T-helper 1 cell (primary cell): ENCODE measurements at regions not wholly inside any gene's neighbourhood (a gene's known extent, or its start where the extent isn't known, plus 50 kb on each side); places are given as distances from the start of the nearest gene placed in this dataset.

Experiments used
- DNase-seq, 5 donors: peaks; one replicate each; pipeline ENCODE4 v3.0.0-alpha.2; 2012 to 2020

DNA sequence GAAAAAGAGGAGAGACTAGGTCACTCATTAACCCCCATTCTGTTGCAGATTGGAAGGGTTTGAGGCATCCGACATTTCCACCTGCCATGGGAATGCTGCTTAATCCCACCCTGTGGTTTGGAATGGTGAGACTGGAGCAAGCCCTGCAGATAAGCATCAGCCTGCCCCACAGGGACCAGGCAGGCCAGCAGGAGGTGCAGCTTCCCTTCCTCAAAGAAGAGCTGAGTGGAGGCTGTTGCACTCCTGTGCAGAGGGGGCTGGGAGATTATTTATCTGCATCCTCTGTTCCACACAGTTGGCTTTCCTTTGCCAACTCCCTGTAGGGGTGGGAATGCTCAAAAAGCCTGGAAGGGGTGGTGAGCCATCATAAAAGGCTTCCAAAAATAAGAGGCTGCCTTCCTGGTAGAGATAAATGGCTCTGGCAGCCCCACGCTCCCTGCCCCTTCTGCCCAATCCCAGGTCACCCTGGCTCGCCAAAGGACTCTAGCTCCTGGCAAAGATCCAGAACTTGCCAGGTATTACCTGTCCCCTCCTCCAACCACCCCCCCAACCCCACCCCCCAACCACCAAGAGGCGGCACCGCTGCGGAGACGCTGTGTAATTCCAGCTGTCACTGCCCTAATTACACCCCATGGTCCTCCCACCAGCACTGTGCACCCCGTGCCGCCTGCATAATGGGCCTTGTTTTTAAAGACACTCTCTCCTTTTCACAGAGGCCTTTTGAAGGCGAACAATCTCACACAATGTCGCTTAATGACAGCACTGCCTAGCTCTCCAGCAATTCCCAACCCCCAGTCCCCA is 83.0 kb upstream of the ZC3H12A start:
- no peak for DNase-seq

DNA sequence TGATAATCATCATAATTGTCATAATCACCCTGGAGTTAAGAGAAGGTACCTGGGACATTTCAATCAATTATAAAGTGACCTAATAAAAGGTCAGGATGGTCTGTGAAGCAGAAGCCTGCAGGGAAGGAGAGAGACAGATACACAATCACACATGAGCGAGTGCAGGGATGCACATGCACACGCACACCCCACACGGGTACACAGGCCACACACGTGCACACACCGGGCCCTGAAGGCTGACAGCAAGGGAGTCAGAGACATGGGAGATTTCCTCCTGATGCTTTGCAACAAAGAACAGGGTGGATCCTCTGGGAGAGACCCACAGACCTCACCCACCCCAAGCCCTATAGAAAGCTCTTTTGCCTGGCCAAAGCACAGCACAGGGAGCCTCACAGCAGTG is 82.3 kb upstream of the ZC3H12A start:
- no peak for DNase-seq

DNA sequence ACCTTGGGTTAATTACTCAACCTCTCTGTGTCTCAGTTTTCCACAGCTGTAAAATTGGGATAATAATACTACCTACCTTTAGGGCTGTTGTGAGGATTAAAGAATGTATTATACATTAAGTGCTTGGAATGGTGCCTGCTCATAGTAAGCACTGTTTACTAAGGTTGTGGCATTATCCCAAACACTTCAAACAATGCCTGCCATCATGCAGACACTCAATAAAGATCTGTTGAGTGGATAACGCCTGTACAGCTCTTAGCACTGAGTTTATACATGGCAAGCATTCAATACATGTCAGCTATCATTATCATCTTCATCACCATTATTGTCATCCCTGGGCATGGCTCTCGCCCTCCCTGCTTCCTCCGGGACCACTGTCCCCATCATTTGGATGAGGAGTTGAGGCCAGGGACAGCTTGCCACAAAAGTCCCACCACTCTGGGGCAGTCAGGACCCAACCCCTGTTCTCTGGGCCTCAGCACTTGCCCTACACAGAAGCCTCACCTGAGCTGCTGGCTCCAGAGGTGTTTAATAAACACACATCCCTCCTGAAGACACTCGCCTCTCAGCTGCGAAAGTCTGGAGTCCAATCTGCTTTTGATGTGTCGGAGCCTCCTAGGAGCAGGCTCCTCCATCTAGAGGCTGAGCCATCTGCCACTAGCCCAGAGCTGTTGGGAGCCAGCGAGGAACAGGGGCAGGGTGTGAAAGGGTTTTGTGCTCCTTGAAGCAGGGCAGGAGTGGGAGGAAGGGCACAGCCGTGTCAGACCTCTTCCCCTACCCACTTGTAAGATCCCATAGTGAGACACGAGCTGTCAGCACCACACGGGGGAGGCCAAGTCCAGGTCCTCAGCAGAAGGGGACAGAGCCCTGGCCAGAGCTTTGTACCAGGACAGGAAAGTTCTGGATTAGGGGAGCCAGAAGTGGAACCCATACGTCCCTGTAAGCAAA is 80.9 kb upstream of the ZC3H12A start:
- no peak for DNase-seq

DNA sequence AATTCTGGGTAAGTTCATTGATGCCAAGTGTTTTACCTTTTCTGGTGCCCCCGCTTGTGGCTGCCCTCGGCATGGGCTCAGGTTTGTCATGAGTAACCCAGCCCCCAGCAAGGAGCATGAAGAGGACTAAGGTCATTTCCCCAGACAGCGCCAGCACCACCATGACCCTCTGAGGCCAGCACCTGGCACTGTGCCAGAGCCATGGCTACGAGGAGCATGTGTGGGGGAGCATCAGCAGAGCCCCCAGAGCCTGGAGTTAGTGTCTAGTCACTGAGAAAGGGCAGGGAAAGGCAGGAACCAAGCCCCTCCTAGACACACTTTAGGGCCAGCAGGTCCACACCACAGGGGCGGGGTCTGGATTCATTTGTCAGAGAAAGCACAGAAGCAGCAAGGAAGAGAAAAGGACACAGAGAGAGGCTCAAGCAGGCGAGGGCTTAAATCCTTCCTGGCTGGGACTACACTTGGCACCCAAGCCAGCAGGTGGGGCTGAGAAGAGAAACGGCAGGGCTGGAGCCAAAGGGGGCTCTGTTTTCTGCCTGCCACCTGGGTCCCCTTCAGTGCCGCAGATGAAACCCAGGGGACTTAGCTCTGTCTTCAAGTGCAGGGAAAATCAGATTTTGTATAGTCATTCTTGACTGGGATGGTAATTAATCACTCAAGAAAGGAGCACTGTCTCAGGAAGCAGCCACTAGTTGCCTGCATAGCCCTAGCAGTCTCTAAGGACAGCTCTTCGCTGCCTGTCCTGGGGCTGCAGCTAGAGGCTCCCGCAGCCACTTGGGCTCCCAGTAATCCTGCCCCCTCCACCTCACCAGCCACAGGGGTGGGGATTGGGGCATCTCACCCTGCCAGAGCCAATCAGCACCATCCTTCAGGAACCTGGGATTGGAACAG is 79.6 kb upstream of the ZC3H12A start:
- DNase-seq, result no peak

DNA sequence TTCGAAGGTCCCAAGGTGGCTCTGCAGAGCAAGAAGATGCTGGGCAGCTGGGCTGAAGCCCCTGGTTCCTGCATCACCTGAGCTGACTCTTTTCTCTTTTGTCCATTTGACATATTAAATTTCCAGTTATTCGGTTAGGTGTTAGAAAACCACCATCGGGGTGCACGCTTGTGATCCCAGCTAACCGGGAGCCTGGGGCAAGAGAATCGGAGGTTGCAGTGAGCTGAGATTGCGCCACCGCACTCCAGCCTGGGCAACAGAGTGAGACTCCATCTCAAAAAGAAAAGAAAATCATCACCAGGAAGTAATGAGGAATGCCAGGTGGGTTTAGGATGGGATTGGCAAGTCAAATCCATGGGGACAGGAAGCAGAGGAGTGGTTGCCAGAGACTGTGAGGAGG is 76.3 kb upstream of the ZC3H12A start:
- no peak for DNase-seq

DNA sequence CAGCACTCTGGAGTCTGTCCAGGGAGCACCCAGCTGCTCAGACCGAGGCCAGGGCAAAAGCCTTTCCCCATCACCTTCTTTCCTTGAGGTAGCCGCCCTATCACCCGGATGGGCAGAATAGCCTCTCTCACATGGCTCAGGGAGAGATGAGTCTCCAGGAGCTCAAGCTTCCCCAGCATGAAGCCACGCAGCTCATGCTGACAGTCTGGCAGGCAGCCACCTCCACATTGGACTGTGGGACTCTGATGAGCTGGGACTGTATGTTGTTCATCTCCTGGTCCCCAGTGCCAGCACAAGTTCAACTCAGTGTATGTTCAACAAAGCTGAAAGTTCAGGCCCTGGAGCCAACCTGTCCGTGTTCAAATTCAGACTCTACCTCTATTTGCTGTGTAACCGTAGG is 75.2 kb upstream of the ZC3H12A start:
- no peak for DNase-seq

DNA sequence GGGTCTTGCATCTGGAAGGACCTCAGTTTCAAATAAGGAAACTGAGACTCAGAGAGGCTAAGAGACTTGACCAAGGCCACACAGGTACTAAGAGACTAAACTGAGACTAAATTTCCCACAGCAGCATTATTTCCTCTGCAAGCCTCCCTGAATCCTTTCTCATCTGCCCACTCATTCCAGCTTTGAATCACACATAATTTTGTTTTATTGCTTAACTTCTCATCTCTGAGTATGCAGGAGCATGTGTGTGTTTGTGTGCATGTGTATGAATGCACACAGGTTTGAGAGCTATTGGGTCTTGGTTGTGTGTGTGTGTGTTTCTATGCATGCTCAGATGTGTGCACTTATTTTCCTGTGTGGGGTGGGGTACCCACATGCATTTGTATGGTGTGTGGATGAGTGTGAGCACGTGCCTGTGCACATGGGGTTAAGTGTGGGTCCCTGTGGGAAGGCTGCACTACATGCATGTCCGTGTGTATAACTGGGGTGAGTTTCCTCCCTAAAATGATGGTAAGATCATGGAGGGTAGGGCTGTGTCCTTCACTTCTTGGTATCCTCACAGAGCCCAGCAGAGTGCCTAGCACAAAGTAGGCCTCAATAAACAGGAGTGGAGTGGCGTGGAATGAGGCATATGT is 74.4 kb upstream of the ZC3H12A start:
- no peak for DNase-seq

DNA sequence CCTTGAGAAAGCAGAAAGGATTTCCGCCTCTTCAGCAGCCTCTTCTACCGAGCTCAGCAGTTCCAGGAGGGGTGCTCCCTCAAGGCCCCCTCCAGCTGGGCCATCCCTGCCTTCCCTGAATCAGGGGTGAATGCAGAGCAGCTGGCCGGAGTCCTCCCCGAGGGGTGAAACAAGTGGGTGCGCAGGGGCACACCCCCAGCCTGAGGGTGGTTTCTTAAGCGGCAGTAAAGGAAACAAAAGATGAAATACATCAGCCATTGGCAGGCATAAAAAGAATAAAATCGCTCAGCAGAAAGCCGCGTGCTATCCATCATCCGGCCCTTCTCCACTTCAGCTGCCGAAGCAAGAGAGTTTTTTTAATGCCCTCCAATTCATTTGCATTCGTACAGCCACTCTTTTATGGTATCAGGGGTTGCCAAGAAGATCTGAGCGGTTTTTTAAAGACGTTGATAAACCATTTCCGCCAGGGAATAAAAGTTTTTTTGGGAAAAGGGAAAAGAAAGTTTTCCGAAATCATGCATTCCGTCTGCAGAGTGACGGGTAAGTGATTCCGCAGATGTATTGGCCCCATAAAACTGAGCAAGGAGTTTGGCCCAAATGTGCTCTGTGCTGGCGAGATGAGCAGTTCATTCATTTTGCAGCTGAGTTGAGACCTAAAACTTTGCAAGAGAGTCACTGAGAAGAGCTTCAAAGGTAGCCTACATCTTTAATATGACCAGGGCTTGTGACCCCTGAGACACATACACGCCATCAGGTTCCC is 73.7 kb upstream of the ZC3H12A start:
- no peak for DNase-seq

DNA sequence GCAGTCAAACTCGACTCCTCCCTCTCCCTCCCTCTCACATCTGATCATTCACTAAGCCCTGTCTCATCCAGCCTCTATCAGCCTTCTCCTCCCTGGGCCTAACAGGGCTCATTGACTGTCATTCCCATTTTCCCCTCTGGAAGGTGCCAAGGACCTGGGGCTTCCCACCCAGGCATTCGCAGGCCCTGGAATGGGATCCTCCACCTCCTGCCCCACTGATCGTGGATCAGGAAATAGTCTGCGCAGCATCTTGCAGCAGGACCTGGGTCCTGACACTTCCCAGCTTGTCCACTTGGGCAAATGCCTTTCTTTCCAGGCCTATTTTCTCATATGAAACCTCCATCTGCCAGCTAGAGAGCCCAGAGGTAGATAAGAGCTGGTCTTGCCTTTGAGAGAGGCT is 71.2 kb upstream of the ZC3H12A start:
- no peak for DNase-seq

DNA sequence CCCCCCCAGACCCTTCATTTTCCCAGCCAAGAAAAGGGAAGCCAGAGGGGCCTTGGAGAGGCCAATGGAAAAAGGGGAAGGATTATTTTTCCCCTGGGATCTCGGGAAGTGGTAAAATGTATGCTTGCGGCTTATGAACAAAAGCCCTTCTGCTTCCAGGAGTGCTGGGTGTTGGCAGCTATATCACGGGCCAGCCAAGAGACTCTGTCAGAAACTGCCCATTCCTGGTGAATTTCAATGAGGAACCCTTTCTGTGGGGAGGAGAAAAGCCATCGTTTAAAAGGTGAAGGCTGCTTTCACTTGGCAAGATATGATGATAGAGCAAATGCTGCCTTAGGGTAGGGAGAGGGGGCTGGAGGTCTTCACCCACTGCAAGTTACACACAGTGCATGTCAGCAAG is 69.7 kb upstream of the ZC3H12A start:
- DNase-seq, result no peak

DNA sequence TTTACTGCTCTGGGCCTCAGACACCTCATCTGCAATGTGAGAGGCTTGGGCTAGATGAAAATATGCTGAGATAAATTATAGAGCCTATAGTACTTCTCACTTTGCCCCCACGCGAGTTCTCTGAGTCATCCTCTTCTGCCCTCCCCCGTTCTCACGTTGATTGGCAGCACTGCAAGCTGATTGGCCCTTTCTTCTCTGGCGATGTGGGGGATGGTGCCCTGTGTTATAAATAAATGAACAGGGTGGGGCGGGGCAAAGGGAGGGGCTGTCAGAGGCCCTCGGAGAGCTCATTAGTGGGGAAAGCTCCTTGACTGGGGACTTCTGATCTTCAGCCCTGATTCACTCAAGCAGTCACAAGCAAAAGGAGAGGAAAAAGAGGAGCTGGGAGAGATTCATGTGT is 64.3 kb upstream of the ZC3H12A start:
- no peak for DNase-seq

DNA sequence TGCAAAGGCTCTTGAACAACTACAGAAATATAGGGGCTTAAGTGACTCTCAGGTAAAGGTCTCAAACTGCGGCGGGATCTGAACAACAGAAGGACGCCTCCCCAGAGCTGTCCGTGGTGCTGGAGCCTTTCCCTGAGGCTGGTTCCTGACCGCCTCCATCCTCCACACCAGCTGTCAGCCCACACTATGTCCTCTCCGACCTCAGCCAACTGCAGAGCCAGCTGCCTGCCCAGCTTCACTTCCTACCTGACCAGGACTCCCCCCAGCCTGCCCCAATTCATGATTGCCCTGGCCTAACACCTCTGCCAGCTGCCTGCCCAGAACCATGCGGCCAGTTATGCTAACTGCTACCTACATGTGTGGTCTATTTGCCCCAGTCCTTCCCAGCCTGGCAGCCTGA is 63.6 kb upstream of the ZC3H12A start:
- DNase-seq, result no peak

DNA sequence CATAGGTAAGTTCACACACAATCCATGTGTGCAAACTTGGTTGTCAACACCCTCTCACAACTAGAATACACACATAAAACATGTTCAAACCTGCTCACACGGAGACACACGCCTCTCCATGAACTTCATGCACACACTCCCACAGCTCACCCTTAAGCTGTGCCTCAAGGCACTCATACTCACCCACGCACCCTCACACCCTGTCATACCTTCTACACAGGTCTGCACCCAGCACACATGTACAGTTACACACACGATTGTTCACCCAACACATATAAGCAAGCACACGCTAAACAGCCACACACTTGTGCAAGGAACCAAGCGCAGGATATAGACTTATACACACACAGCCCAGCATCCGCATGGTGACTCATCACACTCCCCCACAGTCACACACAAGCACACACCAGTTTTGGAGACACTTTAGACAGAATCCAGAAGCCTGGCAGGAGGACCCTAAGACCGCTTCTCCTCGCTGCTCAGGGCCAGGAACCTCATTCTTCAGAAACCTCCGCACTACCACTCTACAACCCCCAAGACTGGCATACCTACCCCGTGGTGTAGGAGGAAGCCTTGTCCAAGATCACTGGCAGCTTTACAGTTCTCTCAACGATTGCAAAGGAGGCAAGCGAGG is 58.7 kb upstream of the ZC3H12A start:
- no peak for DNase-seq

DNA sequence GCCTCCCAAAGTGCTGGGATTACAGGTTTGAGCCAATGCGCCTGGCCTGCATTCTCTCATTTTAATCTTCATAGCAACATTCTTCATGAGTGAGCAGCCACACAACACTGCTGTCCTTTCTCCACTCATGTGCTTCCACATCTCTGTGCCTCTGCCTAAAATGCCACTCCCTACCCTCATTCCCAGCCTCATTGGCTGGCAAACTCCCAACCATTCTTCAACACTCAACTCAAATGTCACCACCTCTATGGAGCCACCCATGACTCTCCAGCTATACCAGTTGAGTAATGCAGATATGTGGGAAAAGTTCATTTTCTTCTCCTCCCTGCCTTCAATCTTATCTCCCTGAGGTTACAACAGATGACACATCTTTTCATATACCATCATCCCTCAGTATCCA is 53.9 kb upstream of the ZC3H12A start:
- no peak for DNase-seq

DNA sequence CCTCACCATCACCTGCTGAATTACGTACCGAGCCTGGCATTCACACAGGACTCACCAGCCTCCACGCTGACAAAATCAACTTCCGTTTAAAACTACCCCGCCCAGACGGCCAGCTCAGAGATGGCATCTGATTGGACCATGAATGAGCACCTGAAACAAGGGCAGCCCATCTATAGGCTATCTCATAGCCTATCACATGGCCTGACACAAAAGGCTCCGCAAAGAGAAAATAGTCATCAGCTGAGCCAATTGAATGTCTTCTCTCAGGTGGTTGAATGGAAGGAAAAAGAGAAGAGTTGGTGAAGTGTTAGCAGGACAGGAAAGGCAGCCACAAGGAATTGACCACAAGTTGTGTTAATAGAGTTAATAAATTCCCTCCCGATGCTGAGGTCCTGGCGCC is 50.6 kb upstream of the ZC3H12A start:
- no peak for DNase-seq

DNA sequence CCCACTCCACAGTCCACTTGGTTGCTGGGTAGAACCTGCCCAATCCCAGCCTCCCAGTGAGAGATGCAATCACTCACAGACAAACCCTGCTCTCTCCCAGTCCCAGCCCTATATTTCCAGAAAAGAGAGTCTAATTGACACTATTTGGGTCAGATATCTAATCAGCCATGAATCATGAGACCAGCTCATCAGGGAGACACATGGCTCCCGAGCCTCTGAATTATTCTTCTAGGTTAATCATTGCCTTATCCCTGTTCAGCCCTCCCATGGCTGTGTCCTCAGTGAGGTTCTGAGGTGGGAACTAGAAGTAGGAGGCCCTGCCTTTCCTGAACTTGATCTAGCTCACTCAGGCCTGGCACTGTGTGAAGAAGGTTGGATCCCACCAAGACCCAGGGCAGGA is 49.9 kb upstream of the ZC3H12A start:
- no peak for DNase-seq
